ENCODE measurements at regions not wholly inside any gene's neighbourhood (a gene's known extent, or its start where the extent isn't known, plus 50 kb on each side); places are given as distances from the start of the nearest gene placed in this dataset.
"Not testable (repeated sequence)": the region's sequence is repeated elsewhere in the genome, so short reads cannot be mapped to it uniquely, and the experiment has no call there.

GRCh38 chr2:210888035-210888434 lies 331.6 kb downstream of the CPS1 start:
- DNase-seq = no peak
- TF ChIP-seq GATA1 (IDR thresholded peaks at IDR 0.05; ENCODE audit: low read depth, low read length) = no peak
- no peak for TF ChIP-seq POLR2A (IDR thresholded peaks at IDR 0.05; ENCODE audit: low read length)

DNA sequence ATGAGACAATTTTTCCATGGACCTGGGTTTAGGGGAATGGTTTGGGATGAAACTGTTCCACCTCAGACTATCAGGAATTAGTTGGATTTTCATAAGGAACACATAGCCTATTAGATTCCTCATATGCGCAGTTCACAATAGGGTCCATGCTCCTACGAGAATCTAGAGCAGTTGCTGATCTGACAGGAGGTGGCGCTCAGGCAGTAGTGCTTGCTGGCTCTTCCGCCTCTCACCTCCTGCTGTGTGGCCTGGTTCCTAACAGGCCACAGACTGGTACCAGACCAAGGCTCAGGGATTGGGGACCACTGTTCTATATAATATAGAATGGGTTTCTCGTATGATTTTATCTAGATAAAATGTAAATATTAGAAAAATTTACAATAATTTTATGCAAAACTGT lies 338.7 kb downstream of the CPS1 start:
- no peak for DNase-seq
- no peak for TF ChIP-seq GATA1 (IDR thresholded peaks at IDR 0.05; ENCODE audit: low read depth, low read length)
- no peak for TF ChIP-seq POLR2A (IDR thresholded peaks at IDR 0.05; ENCODE audit: low read length)

GRCh38 chr2:210899131-210899530 lies 342.7 kb downstream of the CPS1 start:
- no peak for DNase-seq
- TF ChIP-seq GATA1 (IDR thresholded peaks at IDR 0.05; ENCODE audit: low read depth, low read length) = no peak
- no peak for TF ChIP-seq POLR2A (IDR thresholded peaks at IDR 0.05; ENCODE audit: low read length)

DNA sequence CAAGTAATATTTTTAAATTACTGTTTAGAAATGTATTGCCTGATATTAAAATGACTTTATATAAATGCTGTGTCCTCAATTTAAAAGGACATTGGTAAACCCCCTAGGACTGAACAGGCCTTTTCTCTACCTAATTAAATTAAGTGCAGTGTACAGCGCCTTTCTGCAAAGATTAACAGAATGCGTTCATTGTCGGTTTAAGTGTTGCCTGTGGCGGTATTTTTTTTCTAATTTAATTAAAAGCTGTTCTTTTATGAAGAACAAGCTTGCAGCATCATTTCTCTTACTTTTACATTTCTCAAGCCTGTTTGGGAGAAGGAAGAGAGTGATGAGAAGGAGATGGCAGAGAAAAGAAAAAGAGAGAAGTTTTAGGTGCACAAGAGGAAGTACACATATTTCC lies 344.9 kb downstream of the CPS1 start:
- no peak for DNase-seq
- TF ChIP-seq POLR2A (IDR thresholded peaks at IDR 0.05; ENCODE audit: low read length) (no peak), GATA1 (IDR thresholded peaks at IDR 0.05; ENCODE audit: low read depth, low read length) (no peak)

DNA sequence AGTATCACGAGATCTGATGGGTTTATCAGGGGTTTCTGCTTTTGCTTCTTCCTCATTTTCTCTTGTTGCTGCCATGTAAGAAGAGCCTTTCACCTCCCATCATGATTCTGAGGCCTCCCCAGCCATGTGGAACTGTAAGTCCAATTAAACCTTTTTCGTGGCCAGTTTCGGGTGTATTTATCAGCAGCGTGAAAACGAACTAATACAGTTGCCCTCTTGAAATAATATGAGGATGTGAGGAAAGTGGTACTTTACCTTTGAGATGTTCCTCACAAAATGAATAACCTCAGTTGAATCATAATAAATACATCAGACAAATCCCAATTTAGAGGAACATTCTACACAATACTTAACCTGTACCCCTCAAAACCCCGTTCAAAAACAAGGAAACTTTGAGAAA lies 356.4 kb downstream of the CPS1 start:
- no peak for TF ChIP-seq GATA1 (IDR thresholded peaks at IDR 0.05; ENCODE audit: low read depth, low read length)
- no peak for TF ChIP-seq POLR2A (IDR thresholded peaks at IDR 0.05; ENCODE audit: low read length)

GRCh38 chr2:210913461-210913860 lies 357.1 kb downstream of the CPS1 start:
- DNase-seq = no peak
- TF ChIP-seq POLR2A (IDR thresholded peaks at IDR 0.05; ENCODE audit: low read length) (no peak), GATA1 (IDR thresholded peaks at IDR 0.05; ENCODE audit: low read depth, low read length) (no peak)

More for the DNA sequence above, 356.4 kb downstream of the CPS1 start:
- no peak for DNase-seq

DNA sequence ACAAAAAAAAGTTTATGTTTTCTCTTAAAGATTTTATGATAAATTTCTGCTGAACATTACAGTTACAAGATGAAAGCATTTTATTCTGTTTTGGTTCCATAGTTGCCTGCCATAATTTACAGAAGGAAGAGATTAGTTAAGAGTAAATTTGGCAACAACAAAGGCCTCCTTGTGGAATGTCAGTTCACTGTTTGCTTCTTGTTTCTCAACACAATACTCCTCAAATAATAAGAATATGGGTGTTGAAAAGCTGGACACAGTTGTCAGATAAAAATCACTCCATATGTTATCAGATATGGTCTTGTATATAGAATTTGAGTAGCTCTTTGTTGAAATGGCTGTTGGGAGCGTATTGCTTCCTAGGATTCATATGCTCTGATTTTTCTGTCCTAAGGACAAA lies 359.5 kb downstream of the CPS1 start:
- TF ChIP-seq POLR2A (IDR thresholded peaks at IDR 0.05; ENCODE audit: low read length) (no peak), GATA1 (IDR thresholded peaks at IDR 0.05; ENCODE audit: low read depth, low read length) (no peak)

GRCh38 chr2:210917465-210917864 lies 361.1 kb downstream of the CPS1 start:
- no peak for TF ChIP-seq POLR2A (IDR thresholded peaks at IDR 0.05; ENCODE audit: low read length)
- no peak for TF ChIP-seq GATA1 (IDR thresholded peaks at IDR 0.05; ENCODE audit: low read depth, low read length)
- DNase-seq = no peak

More for the DNA sequence above, 359.5 kb downstream of the CPS1 start:
- no peak for DNase-seq

DNA sequence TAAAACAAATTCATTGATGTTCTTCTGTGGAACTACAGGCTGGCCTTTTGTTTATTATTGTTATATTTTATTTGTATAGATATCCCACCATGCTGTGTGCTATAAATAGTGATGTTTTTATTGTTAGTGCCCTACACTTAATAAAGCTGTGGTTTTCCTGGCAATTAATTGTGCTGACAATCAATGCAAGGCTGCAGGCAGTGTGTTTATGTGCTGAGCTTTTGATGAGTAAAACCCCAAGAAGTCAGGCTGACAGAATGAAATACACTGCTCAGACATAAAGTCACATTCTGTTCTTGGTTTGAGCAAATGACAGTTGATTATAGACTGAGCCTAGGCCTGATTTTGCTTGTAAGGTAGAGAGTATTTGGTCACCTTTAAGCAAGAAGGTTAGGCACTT lies 362.7 kb downstream of the CPS1 start:
- TF ChIP-seq GATA1 (IDR thresholded peaks at IDR 0.05; ENCODE audit: low read depth, low read length) (no peak), POLR2A (IDR thresholded peaks at IDR 0.05; ENCODE audit: low read length) (no peak)

DNA sequence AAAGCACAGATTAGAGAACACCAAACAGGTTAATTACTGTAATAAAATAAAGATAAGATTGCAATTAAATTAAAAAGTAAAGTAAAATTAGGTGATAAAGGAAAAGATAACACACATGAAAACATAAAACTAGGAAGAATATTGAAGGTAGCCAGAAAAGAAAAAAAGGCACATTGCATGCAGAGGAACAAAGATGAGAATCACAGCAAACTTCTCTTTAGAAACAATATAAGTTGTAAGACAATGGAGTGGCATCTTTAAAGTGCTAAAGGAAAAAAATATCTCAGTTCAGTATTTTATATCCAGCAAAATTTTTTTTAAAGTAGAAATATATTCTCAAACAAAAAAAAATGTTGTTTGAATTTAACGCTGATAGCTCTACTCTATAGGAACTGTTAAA lies 366.0 kb downstream of the CPS1 start:
- DNase-seq = no peak
- TF ChIP-seq GATA1 (IDR thresholded peaks at IDR 0.05; ENCODE audit: low read depth, low read length) = no peak
- no peak for TF ChIP-seq POLR2A (IDR thresholded peaks at IDR 0.05; ENCODE audit: low read length)

More for the DNA sequence above, 362.7 kb downstream of the CPS1 start:
- DNase-seq = no peak

DNA sequence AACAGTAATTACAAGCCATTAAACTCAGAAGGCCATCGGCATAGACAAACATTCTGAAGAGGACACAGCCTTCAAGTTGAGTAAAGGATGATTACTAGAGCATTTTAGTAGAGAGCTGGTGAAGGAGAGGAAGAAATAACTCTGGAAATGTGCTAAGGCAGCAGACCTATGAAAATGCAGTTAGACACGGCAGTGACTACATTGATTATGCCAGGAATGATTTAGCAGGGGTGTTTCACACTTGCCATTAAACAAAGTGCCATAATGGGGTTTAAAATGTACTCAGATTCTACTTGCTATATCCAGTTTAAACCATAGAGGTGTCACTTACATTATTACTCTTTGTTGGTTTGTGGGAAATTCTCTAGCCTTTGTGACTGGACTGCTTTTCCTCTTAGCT lies 372.3 kb downstream of the CPS1 start:
- no peak for DNase-seq
- TF ChIP-seq POLR2A (IDR thresholded peaks at IDR 0.05; ENCODE audit: low read length) = no peak
- TF ChIP-seq GATA1 (IDR thresholded peaks at IDR 0.05; ENCODE audit: low read depth, low read length) = no peak

DNA sequence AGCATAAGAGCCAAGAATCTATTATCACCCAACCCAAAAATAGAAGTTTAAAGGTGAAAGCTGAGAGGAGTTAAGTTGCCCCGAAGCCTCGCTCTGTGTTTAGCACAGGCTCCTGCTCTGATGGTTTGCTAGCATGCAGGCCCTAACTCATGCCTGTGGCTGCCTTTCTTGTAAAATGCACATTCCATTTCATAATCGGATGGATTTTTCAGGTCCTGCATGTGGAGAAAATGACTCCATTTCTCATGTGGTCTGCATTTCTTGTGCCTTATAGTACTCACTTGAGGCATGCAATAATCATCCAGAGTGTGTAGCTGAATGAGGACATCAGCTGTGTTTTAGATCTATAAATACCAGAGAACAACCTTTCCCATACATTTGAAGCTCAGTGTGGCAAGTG lies 381.8 kb downstream of the CPS1 start:
- no peak for DNase-seq
- no peak for TF ChIP-seq POLR2A (IDR thresholded peaks at IDR 0.05; ENCODE audit: low read length)
- no peak for TF ChIP-seq GATA1 (IDR thresholded peaks at IDR 0.05; ENCODE audit: low read depth, low read length)

DNA sequence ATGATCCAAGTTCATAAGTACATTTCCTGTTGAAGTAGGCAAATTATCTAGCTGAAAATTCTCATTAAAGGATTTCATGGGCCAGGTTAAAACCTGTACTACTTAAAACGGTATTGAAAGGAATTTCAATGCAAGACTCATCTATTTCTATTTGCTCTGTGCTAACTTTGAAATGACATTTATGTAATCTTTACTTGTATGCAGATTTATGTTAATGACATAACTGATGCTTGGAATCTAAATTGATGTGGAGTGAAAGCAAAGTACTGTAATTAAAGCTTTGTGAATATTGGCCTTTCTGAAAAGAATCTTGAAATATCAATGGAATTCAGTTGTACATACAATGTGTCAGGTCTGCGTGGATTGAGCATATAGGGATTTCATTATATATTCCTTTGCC lies 390.0 kb downstream of the CPS1 start:
- TF ChIP-seq GATA1 (IDR thresholded peaks at IDR 0.05; ENCODE audit: low read depth, low read length) (no peak), POLR2A (IDR thresholded peaks at IDR 0.05; ENCODE audit: low read length) (no peak)
- DNase-seq = no peak

DNA sequence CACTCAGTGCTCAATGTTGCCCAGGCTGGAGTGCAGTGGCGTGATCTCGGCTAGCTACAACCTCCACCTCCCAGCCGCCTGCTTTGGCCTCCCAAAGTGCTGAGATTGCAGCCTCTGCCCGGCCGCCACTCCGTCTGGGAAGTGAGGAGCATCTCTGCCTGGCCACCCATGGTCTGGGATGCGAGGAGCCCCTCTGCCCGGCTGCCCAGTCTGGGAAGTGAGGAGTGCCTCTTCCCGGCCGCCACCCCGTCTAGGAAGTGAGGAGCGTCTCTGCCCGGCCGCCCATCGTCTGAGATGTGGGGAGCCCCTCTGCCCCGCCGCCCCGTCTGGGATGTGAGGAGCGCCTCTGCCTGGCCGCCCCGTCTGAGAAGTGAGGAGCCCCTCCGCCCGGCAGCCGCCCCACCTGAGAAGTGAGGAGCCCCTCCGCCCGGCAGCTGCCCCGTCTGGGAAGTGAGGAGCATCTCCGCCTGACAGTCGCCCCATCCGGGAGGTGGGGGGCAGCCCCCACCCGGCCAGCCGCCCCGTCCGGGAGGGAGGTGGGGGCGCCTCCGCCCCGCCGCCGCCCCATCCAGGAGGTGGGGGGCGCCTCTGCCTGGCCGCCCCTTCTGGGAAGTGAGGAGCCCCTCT lies 394.1 kb downstream of the CPS1 start:
- DNase-seq = not testable (repeated sequence)

GRCh38 chr2:210954386-210954907 lies 398.0 kb downstream of the CPS1 start:
- no peak for DNase-seq
- TF ChIP-seq GATA1 (IDR thresholded peaks at IDR 0.05; ENCODE audit: low read depth, low read length) (no peak), POLR2A (IDR thresholded peaks at IDR 0.05; ENCODE audit: low read length) (no peak)
